Activated naive CD8-positive, alpha-beta T cell treated with anti-CD3 and anti-CD28 coated beads, Interleukin-2, amount 50 U/mL, for 24 hours (primary cell): ENCODE measurements at regions not wholly inside any gene's neighbourhood (a gene's known extent, or its start where the extent isn't known, plus 50 kb on each side); places are given as distances from the start of the nearest gene placed in this dataset.

ENCODE experiments used
- ATAC-seq: fragments of 150-1000 bp; cut with Tn5 transposase; one replicate; pipeline ENCODE4 v1.10.0; 2021
- DNase-seq: peaks from one replicate; pipeline ENCODE4 v3.0.0; 2021
- H3K27ac Mint-ChIP-seq: one replicate; pipeline ENCODE4 v1.8.0; 2021; ENCODE audit warnings: mild to moderate bottlenecking, mixed read lengths
- H3K27me3 Mint-ChIP-seq: one replicate; pipeline ENCODE4 v1.8.0; 2021; ENCODE audit warnings: mixed read lengths
- H3K36me3 Mint-ChIP-seq: one replicate; pipeline ENCODE4 v1.8.0; 2021; ENCODE audit warnings: low read depth, mixed read lengths
- H3K4me1 Mint-ChIP-seq: one replicate; pipeline ENCODE4 v1.8.0; 2021; ENCODE audit warnings: mixed read lengths
- H3K4me3 Mint-ChIP-seq: one replicate; pipeline ENCODE4 v1.8.0; 2021; ENCODE audit warnings: mild to moderate bottlenecking, moderate library complexity, mixed read lengths
- H3K9me3 Mint-ChIP-seq: one replicate; pipeline ENCODE4 v1.8.0; 2021; ENCODE audit warnings: mixed read lengths

- DNase-seq (no peak), ATAC-seq (no peak)
- Mint-ChIP-seq H3K36me3 (no peaks in the 10 kb centered on the region), H3K9me3 (peaks cover 6% of the 10 kb centered on the region), H3K4me3 (no peak overlapping the region), H3K27me3 (no peaks in the 10 kb centered on the region), H3K27ac (no peak overlapping the region), H3K4me1 (no peaks in the 10 kb centered on the region)
Observed at GRCh38 chr5:29024052-29024451, 1985.7 kb upstream of the CDH9 start.

DNA sequence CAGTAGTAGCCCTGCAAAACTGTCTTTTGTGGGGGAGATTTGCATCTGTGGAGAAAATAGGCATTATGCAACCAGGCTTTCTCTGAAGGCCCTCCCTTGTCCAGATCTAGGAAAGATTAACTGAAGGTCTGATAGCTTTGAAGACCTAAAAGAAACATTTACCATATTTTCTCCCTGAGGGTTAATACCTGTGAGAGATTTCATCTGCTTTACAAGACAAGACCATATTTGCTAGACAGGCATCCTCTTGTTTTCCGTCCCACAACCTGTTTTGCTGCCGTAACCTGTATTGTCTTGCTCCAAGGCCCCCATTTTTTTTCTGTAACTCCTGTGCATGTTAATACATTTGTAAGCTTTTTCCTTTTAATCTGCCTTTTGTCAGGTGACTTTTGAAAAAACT is 1985.2 kb upstream of the CDH9 start:
- Mint-ChIP-seq H3K27me3 (no peaks in the 10 kb centered on the region), H3K36me3 (no peaks in the 10 kb centered on the region), H3K27ac (no peak overlapping the region)

GRCh38 chr5:29017501-29017900 is 1979.1 kb upstream of the CDH9 start:
- ATAC-seq = no peak
- no peaks in the 10 kb centered on the region for H3K27me3 Mint-ChIP-seq
- H3K4me1 Mint-ChIP-seq = no peaks in the 10 kb centered on the region
- H3K4me3 Mint-ChIP-seq = no peak overlapping the region
- no peak for DNase-seq
- H3K9me3 Mint-ChIP-seq = peaks cover 4% of the 10 kb centered on the region
- no peak overlapping the region for H3K27ac Mint-ChIP-seq
- no peaks in the 10 kb centered on the region for H3K36me3 Mint-ChIP-seq

More for the DNA sequence above, 1985.2 kb upstream of the CDH9 start:
- Mint-ChIP-seq H3K4me1 (no peaks in the 10 kb centered on the region), H3K4me3 (no peak overlapping the region), H3K9me3 (peaks cover 6% of the 10 kb centered on the region)
- ATAC-seq = no peak
- DNase-seq = no peak

GRCh38 chr5:29016067-29016466 is 1977.7 kb upstream of the CDH9 start:
- Mint-ChIP-seq H3K4me1 (no peaks in the 10 kb centered on the region), H3K27me3 (no peaks in the 10 kb centered on the region), H3K4me3 (no peak overlapping the region), H3K27ac (no peak overlapping the region), H3K36me3 (no peaks in the 10 kb centered on the region), H3K9me3 (peaks cover 4% of the 10 kb centered on the region)
- DNase-seq = no peak
- no peak for ATAC-seq

DNA sequence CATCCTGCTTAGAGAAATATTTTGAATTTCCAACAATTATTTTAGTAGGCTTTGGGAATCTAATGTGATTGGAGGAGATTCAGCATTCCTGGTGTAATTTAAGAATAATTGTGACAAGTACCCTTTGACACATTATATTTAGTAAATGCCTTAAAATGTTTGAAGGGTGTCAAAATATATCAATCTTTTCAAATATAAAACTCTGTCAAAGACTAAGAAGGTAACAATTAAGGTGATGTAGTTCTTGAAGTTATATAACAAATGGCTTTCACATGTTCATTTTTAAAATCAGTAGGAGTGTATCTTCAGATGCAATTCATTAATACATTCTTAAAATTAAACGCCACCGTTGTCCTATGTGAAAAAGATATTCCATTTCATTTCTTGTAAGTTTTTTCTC is 1977.1 kb upstream of the CDH9 start:
- Mint-ChIP-seq H3K36me3 (no peaks in the 10 kb centered on the region), H3K27me3 (no peaks in the 10 kb centered on the region), H3K27ac (no peak overlapping the region), H3K4me1 (no peaks in the 10 kb centered on the region), H3K9me3 (peaks cover 4% of the 10 kb centered on the region), H3K4me3 (no peak overlapping the region)
- DNase-seq = no peak
- no peak for ATAC-seq

DNA sequence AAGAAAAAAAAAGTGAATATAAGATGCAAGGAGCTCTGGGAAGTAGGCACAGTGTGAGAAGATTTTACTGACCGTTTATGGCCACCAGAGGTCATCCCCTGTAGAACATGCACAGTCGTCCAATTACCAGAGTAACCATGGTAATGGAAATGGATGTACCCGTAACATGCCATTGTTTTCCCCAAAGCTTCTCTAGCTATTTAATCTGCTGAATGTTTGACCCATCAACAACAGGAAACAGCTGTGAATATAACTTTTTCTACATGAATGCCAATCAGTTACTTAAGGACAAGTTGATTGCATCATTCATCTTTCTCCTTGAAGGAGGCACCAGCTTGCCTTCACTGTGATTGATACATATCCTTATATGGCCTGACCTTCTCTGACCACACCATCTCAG is 1967.0 kb upstream of the CDH9 start:
- no peak overlapping the region for H3K27ac Mint-ChIP-seq
- H3K4me3 Mint-ChIP-seq = no peak overlapping the region
- H3K27me3 Mint-ChIP-seq = no peaks in the 10 kb centered on the region
- no peaks in the 10 kb centered on the region for H3K4me1 Mint-ChIP-seq
- H3K36me3 Mint-ChIP-seq = no peaks in the 10 kb centered on the region
- DNase-seq (no peak), ATAC-seq (no peak)
- H3K9me3 Mint-ChIP-seq = peaks cover 13% of the 10 kb centered on the region

GRCh38 chr5:29002481-29002880 is 1964.1 kb upstream of the CDH9 start:
- H3K27me3 Mint-ChIP-seq = no peaks in the 10 kb centered on the region
- H3K36me3 Mint-ChIP-seq = no peaks in the 10 kb centered on the region
- H3K27ac Mint-ChIP-seq = no peak overlapping the region
- DNase-seq = no peak
- no peaks in the 10 kb centered on the region for H3K4me1 Mint-ChIP-seq
- no peak for ATAC-seq
- H3K4me3 Mint-ChIP-seq = no peak overlapping the region
- peaks cover 4% of the 10 kb centered on the region for H3K9me3 Mint-ChIP-seq

DNA sequence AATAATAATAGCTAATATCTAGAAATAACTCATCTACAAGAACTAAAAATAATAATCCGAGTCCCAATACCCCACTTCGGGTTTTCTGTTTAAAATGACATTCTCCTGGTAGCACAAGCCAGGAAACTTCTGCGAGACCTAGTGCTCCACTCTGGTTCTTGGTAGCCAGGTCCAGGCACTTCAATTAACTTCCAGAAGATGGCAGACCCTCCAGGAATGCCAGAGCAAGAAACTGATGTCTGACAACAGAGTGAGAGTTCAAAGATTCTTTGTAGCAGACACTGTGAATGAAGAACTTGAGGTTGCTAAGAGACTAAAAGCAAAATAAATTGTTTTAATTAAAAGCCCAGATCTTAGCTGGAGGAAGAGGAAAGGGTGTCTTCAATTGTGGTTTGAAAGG is 1963.3 kb upstream of the CDH9 start:
- no peak for DNase-seq
- peaks cover 7% of the 10 kb centered on the region for H3K9me3 Mint-ChIP-seq
- no peaks in the 10 kb centered on the region for H3K27me3 Mint-ChIP-seq
- no peak overlapping the region for H3K4me3 Mint-ChIP-seq
- no peak overlapping the region for H3K27ac Mint-ChIP-seq
- H3K4me1 Mint-ChIP-seq = no peaks in the 10 kb centered on the region
- H3K36me3 Mint-ChIP-seq = no peaks in the 10 kb centered on the region
- ATAC-seq = no peak

DNA sequence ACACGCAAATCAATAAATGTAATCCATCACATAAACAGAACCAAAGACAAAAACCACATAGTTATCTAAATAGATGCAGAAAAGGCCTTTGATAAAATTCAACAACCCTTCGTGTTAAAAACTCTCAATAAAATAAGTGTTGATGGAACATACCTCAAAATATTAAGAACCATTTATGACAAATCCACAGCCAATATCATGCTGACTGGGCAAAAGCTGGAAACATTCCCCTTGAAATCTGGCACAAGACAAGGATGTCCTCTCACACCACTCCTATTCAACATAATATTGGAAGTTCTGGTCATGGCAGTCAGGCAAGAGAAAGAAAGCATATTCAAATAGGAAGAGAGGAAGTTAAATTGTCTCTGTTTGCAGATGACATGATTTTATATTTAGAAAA is 1946.3 kb upstream of the CDH9 start:
- Mint-ChIP-seq H3K4me1 (no peaks in the 10 kb centered on the region), H3K27ac (no peak overlapping the region), H3K27me3 (no peaks in the 10 kb centered on the region), H3K4me3 (no peak overlapping the region), H3K36me3 (no peaks in the 10 kb centered on the region), H3K9me3 (peaks cover 21% of the 10 kb centered on the region)
- ATAC-seq = no peak
- no peak for DNase-seq

- no peak overlapping the region for H3K4me3 Mint-ChIP-seq
- no peaks in the 10 kb centered on the region for H3K36me3 Mint-ChIP-seq
- H3K27ac Mint-ChIP-seq = no peak overlapping the region
- no peak for ATAC-seq
- DNase-seq = no peak
- H3K27me3 Mint-ChIP-seq = no peaks in the 10 kb centered on the region
- H3K4me1 Mint-ChIP-seq = no peaks in the 10 kb centered on the region
- H3K9me3 Mint-ChIP-seq = peaks cover 21% of the 10 kb centered on the region
Observed at GRCh38 chr5:28975508-28975907, 1937.1 kb upstream of the CDH9 start.

GRCh38 chr5:28967848-28968247 is 1929.5 kb upstream of the CDH9 start:
- H3K9me3 Mint-ChIP-seq = peaks cover 4% of the 10 kb centered on the region
- H3K27ac Mint-ChIP-seq = no peak overlapping the region
- H3K4me1 Mint-ChIP-seq = no peaks in the 10 kb centered on the region
- no peak for ATAC-seq
- H3K36me3 Mint-ChIP-seq = no peaks in the 10 kb centered on the region
- H3K27me3 Mint-ChIP-seq = no peaks in the 10 kb centered on the region
- no peak overlapping the region for H3K4me3 Mint-ChIP-seq
- DNase-seq = no peak

- Mint-ChIP-seq H3K4me3 (no peak overlapping the region), H3K27ac (no peak overlapping the region), H3K4me1 (no peaks in the 10 kb centered on the region), H3K27me3 (no peaks in the 10 kb centered on the region), H3K9me3 (peaks cover 4% of the 10 kb centered on the region), H3K36me3 (no peaks in the 10 kb centered on the region)
- DNase-seq = no peak
- no peak for ATAC-seq
Observed at GRCh38 chr5:28961816-28962215, 1923.4 kb upstream of the CDH9 start.

DNA sequence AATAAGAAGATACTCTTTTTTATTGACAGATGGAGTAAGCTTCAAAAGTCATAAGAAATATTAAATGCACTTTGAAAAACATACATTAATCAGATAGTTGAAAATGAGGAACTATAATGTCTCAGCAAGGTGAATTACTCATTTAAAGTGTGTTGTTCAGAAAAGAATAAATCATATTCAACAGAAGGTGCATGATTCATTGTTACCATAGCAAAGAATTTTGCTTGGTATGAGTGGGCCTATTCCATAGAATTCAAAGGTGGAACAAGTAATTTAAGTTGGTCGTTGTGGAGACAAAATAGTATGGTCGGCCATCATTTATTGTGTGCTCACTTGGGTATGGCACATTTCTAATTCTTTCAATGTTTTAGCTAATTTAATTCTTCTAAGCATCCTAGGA is 1920.2 kb upstream of the CDH9 start:
- DNase-seq = no peak
- Mint-ChIP-seq H3K4me1 (no peaks in the 10 kb centered on the region), H3K27me3 (no peaks in the 10 kb centered on the region), H3K4me3 (no peak overlapping the region), H3K27ac (no peak overlapping the region), H3K9me3 (peaks cover 4% of the 10 kb centered on the region), H3K36me3 (no peaks in the 10 kb centered on the region)
- ATAC-seq = no peak

GRCh38 chr5:28957450-28957849 is 1919.1 kb upstream of the CDH9 start:
- Mint-ChIP-seq H3K9me3 (peaks cover 4% of the 10 kb centered on the region), H3K27me3 (no peaks in the 10 kb centered on the region), H3K4me3 (no peak overlapping the region), H3K36me3 (no peaks in the 10 kb centered on the region), H3K4me1 (no peaks in the 10 kb centered on the region), H3K27ac (no peak overlapping the region)
- DNase-seq (no peak), ATAC-seq (no peak)

DNA sequence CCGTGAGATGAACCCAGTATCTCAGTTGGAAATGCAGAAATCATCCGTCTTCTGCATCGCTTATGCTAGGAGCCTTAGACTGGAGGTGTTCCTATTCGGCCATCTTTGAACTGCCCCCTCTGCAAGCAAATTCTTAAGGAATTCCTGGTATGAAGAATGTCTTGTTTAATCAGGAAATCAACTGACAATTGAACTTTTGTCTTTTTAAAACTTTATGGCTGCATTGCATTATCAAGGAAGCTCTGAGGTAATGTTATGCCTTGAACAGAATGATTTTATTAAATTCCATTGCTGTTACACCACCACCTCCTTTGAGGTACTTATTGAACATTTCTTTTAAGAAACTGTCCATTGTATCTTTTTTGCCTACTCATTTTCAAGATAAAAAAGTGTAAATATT is 1915.7 kb upstream of the CDH9 start:
- H3K4me1 Mint-ChIP-seq = no peaks in the 10 kb centered on the region
- no peak for ATAC-seq
- peaks cover 3% of the 10 kb centered on the region for H3K9me3 Mint-ChIP-seq
- H3K27me3 Mint-ChIP-seq = no peaks in the 10 kb centered on the region
- no peak overlapping the region for H3K4me3 Mint-ChIP-seq
- no peak for DNase-seq
- no peak overlapping the region for H3K27ac Mint-ChIP-seq
- no peaks in the 10 kb centered on the region for H3K36me3 Mint-ChIP-seq

DNA sequence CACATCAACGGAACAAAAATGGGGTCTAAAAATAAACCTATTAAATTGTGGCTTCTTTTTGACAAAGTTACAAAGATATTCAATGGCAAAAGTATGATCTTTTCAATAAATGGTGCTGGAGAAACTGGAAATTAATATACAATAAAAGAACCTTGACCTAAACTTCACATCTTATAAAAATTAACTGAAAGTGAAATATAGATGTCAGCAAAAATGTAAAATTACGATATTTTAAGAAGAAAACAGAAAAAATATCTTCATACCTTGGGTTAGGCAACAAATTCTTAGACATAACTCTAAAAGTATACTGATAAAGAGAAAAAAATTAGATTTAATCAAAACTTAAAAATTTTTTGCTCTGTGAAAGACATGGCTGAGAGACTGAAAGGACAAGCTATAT is 1909.5 kb upstream of the CDH9 start:
- Mint-ChIP-seq H3K27me3 (no peaks in the 10 kb centered on the region), H3K4me3 (no peak overlapping the region), H3K4me1 (no peaks in the 10 kb centered on the region), H3K27ac (no peak overlapping the region), H3K36me3 (no peaks in the 10 kb centered on the region), H3K9me3 (peaks cover 4% of the 10 kb centered on the region)
- ATAC-seq = no peak
- no peak for DNase-seq
